GM23338 (cell line): ENCODE measurements at regions not wholly inside any gene's neighbourhood (a gene's known extent, or its start where the extent isn't known, plus 50 kb on each side); places are given as distances from the start of the nearest gene placed in this dataset.

Experiments
- ATAC-seq: fragments of 200-7000 bp; cut with Tn5 transposase; 3 replicates; pipeline ENCODE4 v1.9.1; 2020
- DNase-seq: peaks from one replicate; pipeline ENCODE4 v3.0.0-alpha.2; 2015; ENCODE audit warnings: low spot score
- H2AFZ ChIP-seq: fragments of 200-600 bp; sonication (generic); 2 replicates; pipeline ENCODE4 v1.8.0; 2016; ENCODE audit warnings: antibody characterized with exemption, mild to moderate bottlenecking, moderate library complexity
- H3F3A ChIP-seq: fragments of 200-600 bp; sonication (generic); replicated peaks from 2 replicates; pipeline ENCODE4 v1.8.0; 2017; ENCODE audit warnings: antibody characterized with exemption, mixed run types, low read depth
- H3K27ac ChIP-seq: fragments of 200-600 bp; sonication (generic); 2 replicates; pipeline ENCODE4 v1.6.1; 2016; ENCODE audit warnings: low read depth
- H3K27me3 ChIP-seq: fragments of 200-600 bp; sonication (generic); 2 replicates; pipeline ENCODE4 v1.8.0; 2016; ENCODE audit warnings: mild to moderate bottlenecking, mixed run types, moderate library complexity; ENCODE audit not compliant: insufficient read depth
- H3K36me3 ChIP-seq: fragments of 200-600 bp; sonication (generic); 2 replicates; pipeline ENCODE4 v1.8.0; 2016; ENCODE audit warnings: mild to moderate bottlenecking; ENCODE audit not compliant: insufficient read depth
- H3K4me1 ChIP-seq: fragments of 200-600 bp; sonication (generic); 2 replicates; pipeline ENCODE4 v1.8.0; 2016; ENCODE audit warnings: mild to moderate bottlenecking, moderate library complexity; ENCODE audit not compliant: insufficient read depth
- H3K4me2 ChIP-seq: fragments of 200-600 bp; sonication (generic); 2 replicates; pipeline ENCODE4 v1.7.1; 2017; ENCODE audit warnings: mixed run types
- H3K4me3 ChIP-seq: fragments of 200-600 bp; sonication (generic); 2 replicates; pipeline ENCODE4 v1.6.1; 2016; ENCODE audit warnings: mixed run types
- H3K79me2 ChIP-seq: fragments of 200-600 bp; sonication (generic); replicated peaks from 2 replicates; pipeline ENCODE4 v1.8.0; 2017; ENCODE audit warnings: mild to moderate bottlenecking; ENCODE audit not compliant: insufficient read depth
- H3K9me2 ChIP-seq: fragments of 200-600 bp; sonication (generic); 2 replicates; pipeline ENCODE4 v1.8.0; 2017; ENCODE audit not compliant: insufficient read depth
- H4K20me1 ChIP-seq: fragments of 200-600 bp; sonication (generic); replicated peaks from 2 replicates; pipeline ENCODE4 v1.8.0; 2017; ENCODE audit warnings: mild to moderate bottlenecking; ENCODE audit not compliant: insufficient read depth
- H3K27ac Mint-ChIP-seq: 2 replicates; pipeline ENCODE4 v1.8.0; 2020; ENCODE audit warnings: inconsistent platforms, mild to moderate bottlenecking, moderate library complexity, mixed read lengths
- H3K27me3 Mint-ChIP-seq: 3 replicates; pipeline ENCODE4 v1.8.0; 2022; ENCODE audit warnings: low read depth, mild to moderate bottlenecking, moderate library complexity, mixed read lengths, inconsistent platforms; ENCODE audit not compliant: insufficient read depth, poor library complexity
- H3K36me3 Mint-ChIP-seq: 3 replicates; pipeline ENCODE4 v1.8.0; 2021; ENCODE audit warnings: low read depth, mild to moderate bottlenecking, inconsistent platforms, moderate library complexity, mixed read lengths
- H3K4me1 Mint-ChIP-seq: 3 replicates; pipeline ENCODE4 v1.8.0; 2020; ENCODE audit warnings: mild to moderate bottlenecking, inconsistent platforms, mixed read lengths
- H3K4me3 Mint-ChIP-seq: 3 replicates; pipeline ENCODE4 v1.8.0; 2021; ENCODE audit warnings: moderate library complexity, mild to moderate bottlenecking, inconsistent platforms, mixed read lengths
- H3K9me3 Mint-ChIP-seq: 3 replicates; pipeline ENCODE4 v1.8.0; 2020; ENCODE audit warnings: moderate library complexity, mild to moderate bottlenecking, inconsistent platforms, mixed read lengths
- CREB1 ChIP-seq: fragments of 250-450 bp; sonication (Bioruptor Pico); IDR thresholded peaks from 2 replicates; pipeline ENCODE4 v1.5.0; 2020; ENCODE audit warnings: low read depth, mild to moderate bottlenecking, moderate library complexity
- CTCF ChIP-seq, 2 experiments: fragments of 200-600 bp in 1 of 2; sonication (generic) in 1 of 2; conservative IDR thresholded peaks; 2 replicates each; pipeline versions ENCODE4 v1.5.1 to v1.6.1; 2016 to 2017; ENCODE audit warnings: antibody characterized with exemption in 2 of 2, low read depth in 2 of 2, mild to moderate bottlenecking in 2 of 2, moderate library complexity in 1 of 2
- ETS1 ChIP-seq: IDR thresholded peaks from 2 replicates; pipeline ENCODE4 v1.6.1; 2016; ENCODE audit warnings: antibody characterized with exemption
- EZH2 ChIP-seq: fragments of 200-600 bp; sonication (generic); IDR thresholded peaks from one replicate; pipeline ENCODE4 v1.8.0; 2017; ENCODE audit warnings: antibody characterized with exemption, mild to moderate bottlenecking, low read depth; ENCODE audit not compliant: unreplicated experiment
- EZH2phosphoT487 ChIP-seq: fragments of 200-600 bp; sonication (generic); IDR thresholded peaks from one replicate; pipeline ENCODE4 v1.8.1; 2018; ENCODE audit warnings: antibody characterized with exemption; ENCODE audit not compliant: unreplicated experiment
- JUNB ChIP-seq: IDR thresholded peaks from one replicate; pipeline ENCODE4 v1.6.1; 2016; ENCODE audit warnings: antibody characterized with exemption; ENCODE audit not compliant: unreplicated experiment
- NANOG ChIP-seq: IDR thresholded peaks from 2 replicates; pipeline ENCODE4 v1.6.1; 2016; ENCODE audit warnings: antibody characterized with exemption, borderline replicate concordance
- POLR2AphosphoS5 ChIP-seq: IDR thresholded peaks from 2 replicates; pipeline ENCODE4 v1.6.1; 2016; ENCODE audit warnings: antibody characterized with exemption, low read depth
- REST ChIP-seq: IDR thresholded peaks from one replicate; pipeline ENCODE4 v1.6.1; 2018; ENCODE audit warnings: antibody characterized with exemption; ENCODE audit not compliant: unreplicated experiment
- STAT1 ChIP-seq: IDR thresholded peaks from one replicate; pipeline ENCODE4 v1.6.1; 2016; ENCODE audit warnings: antibody characterized with exemption; ENCODE audit not compliant: unreplicated experiment
- ZNF114 ChIP-seq: fragments of 250-450 bp; sonication (Bioruptor Pico); IDR thresholded peaks from 2 replicates; pipeline ENCODE4 v1.5.0; 2020; ENCODE audit warnings: mild to moderate bottlenecking, moderate library complexity
- ZNF331 ChIP-seq: fragments of 250-450 bp; sonication (Bioruptor Pico); IDR thresholded peaks from 2 replicates; pipeline ENCODE4 v1.5.0; 2020; ENCODE audit warnings: low read depth, mild to moderate bottlenecking, moderate library complexity
- ZNF462 ChIP-seq: fragments of 250-450 bp; sonication (Bioruptor Pico); IDR thresholded peaks from 2 replicates; pipeline ENCODE4 v1.5.0; 2020; ENCODE audit warnings: mild to moderate bottlenecking, moderate library complexity

- no peak overlapping the region for H3K4me3 Mint-ChIP-seq
- H3K4me1 Mint-ChIP-seq, result no peaks in the 10 kb centered on the region
- TF ChIP-seq EZH2phosphoT487 (no peak), STAT1 (no peak), ZNF462 (CRISPR knock-in tag) (no peak), NANOG (no peak), ZNF114 (no peak), ETS1 (no peak), JUNB (no peak), EZH2 (no peak), ZNF331 (no peak), REST (no peak), POLR2AphosphoS5 (no peak), CTCF (conservative IDR thresholded peaks at IDR 0.05; ENCODE audit: low read depth in 2 of 2) (no peak), CREB1 (CRISPR knock-in tag) (no peak)
- H3K4me1 ChIP-seq, result no peaks in the 10 kb centered on the region
- H3K9me3 Mint-ChIP-seq, result 0 out of 3 replicates have a peak, but pooled peaks cover 2% of the 10 kb centered on the region
- H3K27me3 Mint-ChIP-seq, result no peaks in the 10 kb centered on the region
- peaks cover 4% of the 10 kb centered on the region; the same call in 1 of the 2 replicates for H3K9me2 ChIP-seq
- H3K27ac ChIP-seq, result no peak overlapping the region
- no peaks in the 10 kb centered on the region for H3K36me3 ChIP-seq
- DNase-seq (no peak), ATAC-seq (no peak)
- H3K79me2 ChIP-seq, result no peaks in the 10 kb centered on the region
- no peak overlapping the region for H3K4me3 ChIP-seq
- no peaks in the 10 kb centered on the region for H3F3A ChIP-seq
- H3K4me2 ChIP-seq, result no peak overlapping the region
- no peaks in the 10 kb centered on the region for H3K36me3 Mint-ChIP-seq
- no peaks in the 10 kb centered on the region for H4K20me1 ChIP-seq
- no peaks in the 10 kb centered on the region for H3K27me3 ChIP-seq
- no peak overlapping the region for H3K27ac Mint-ChIP-seq
- no peak overlapping the region for H2AFZ ChIP-seq
Observed at GRCh38 chr15:70475407-70475781, 288.0 kb downstream of the UACA start.
